PFSK-1 (cell line): ENCODE measurements at regions not wholly inside any gene's neighbourhood (a gene's known extent, or its start where the extent isn't known, plus 50 kb on each side); places are given as distances from the start of the nearest gene placed in this dataset.

Experiments
- POLR2AphosphoS5 ChIP-seq: IDR thresholded peaks from 2 replicates; pipeline ENCODE4 v1.6.1; 2012; ENCODE audit warnings: low read depth, mild to moderate bottlenecking, control low read depth, low read length, moderate library complexity
- TAF1 ChIP-seq: IDR thresholded peaks from 2 replicates; pipeline ENCODE4 v1.6.1; 2012; ENCODE audit warnings: low read length, control low read depth, borderline replicate concordance; ENCODE audit not compliant: insufficient read depth
- TF ChIP-seq, protein P1 (sequence below), 2 experiments: IDR thresholded peaks; 2 replicates each; pipeline versions ENCODE4 v1.6.1 to v1.8.0; 2011 to 2012; ENCODE audit warnings: low read depth in 2 of 2, low read length in 2 of 2, control low read depth in 1 of 2, inconsistent platforms in 1 of 2, mild to moderate bottlenecking in 1 of 2, moderate library complexity in 1 of 2; ENCODE audit not compliant: insufficient read depth in 1 of 2

DNA sequence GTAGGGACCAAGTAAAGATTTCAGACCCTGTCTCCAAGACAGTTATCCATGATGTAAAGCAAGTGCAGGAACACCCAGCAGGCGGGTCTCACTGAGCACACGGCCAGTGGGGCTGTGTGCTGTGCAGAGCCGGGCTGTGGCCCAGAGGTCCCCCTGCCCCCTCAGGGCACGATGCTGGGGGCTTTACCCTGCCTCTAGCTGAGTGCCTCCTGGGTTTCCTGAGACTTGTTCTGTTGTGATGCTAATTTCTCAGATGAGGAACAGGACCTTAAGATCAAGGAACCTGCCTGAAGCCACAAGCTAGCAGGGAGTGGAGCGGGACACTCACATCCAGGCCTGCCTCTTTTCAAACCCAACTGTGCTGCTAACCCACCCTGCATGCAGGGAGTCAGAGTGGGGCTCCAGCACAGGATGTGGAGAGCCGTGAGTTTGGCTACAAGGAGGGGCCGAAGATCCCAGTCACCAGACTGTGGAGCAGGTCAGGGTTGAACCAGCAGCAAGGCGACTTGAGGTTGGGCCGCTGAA, 76.1 kb upstream of the LYZL2 start:
- TF ChIP-seq POLR2AphosphoS5 (no peak), TAF1 (no peak)
- TF ChIP-seq, protein P1, sequence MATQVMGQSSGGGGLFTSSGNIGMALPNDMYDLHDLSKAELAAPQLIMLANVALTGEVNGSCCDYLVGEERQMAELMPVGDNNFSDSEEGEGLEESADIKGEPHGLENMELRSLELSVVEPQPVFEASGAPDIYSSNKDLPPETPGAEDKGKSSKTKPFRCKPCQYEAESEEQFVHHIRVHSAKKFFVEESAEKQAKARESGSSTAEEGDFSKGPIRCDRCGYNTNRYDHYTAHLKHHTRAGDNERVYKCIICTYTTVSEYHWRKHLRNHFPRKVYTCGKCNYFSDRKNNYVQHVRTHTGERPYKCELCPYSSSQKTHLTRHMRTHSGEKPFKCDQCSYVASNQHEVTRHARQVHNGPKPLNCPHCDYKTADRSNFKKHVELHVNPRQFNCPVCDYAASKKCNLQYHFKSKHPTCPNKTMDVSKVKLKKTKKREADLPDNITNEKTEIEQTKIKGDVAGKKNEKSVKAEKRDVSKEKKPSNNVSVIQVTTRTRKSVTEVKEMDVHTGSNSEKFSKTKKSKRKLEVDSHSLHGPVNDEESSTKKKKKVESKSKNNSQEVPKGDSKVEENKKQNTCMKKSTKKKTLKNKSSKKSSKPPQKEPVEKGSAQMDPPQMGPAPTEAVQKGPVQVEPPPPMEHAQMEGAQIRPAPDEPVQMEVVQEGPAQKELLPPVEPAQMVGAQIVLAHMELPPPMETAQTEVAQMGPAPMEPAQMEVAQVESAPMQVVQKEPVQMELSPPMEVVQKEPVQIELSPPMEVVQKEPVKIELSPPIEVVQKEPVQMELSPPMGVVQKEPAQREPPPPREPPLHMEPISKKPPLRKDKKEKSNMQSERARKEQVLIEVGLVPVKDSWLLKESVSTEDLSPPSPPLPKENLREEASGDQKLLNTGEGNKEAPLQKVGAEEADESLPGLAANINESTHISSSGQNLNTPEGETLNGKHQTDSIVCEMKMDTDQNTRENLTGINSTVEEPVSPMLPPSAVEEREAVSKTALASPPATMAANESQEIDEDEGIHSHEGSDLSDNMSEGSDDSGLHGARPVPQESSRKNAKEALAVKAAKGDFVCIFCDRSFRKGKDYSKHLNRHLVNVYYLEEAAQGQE (IDR thresholded peaks at IDR 0.05; ENCODE audit: insufficient read depth in 1 of 2, low read depth in 2 of 2, low read length in 2 of 2): no peak
